ENCODE measurements at regions not wholly inside any gene's neighbourhood (a gene's known extent, or its start where the extent isn't known, plus 50 kb on each side); places are given as distances from the start of the nearest gene placed in this dataset.

DNA sequence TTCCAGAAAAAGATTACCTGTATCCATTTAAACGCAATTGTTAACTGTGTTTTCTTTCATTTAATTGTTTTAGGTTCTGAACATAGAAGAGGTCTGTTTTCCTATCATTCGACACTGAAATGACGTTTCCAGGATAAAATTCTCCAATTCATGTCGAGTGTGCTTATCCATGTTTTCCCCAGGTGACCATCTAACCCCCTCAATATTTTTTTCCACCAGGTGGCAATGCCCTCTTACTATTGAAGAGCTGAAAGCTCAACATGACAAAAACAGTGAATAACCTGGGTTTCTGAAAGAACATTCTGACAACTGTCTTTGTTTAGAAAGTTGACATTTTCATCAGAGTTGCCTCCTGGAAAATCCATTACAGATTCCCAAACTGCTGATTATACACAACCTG is 948.7 kb downstream of the KCNJ2 start:
- TF ChIP-seq, protein P1, sequence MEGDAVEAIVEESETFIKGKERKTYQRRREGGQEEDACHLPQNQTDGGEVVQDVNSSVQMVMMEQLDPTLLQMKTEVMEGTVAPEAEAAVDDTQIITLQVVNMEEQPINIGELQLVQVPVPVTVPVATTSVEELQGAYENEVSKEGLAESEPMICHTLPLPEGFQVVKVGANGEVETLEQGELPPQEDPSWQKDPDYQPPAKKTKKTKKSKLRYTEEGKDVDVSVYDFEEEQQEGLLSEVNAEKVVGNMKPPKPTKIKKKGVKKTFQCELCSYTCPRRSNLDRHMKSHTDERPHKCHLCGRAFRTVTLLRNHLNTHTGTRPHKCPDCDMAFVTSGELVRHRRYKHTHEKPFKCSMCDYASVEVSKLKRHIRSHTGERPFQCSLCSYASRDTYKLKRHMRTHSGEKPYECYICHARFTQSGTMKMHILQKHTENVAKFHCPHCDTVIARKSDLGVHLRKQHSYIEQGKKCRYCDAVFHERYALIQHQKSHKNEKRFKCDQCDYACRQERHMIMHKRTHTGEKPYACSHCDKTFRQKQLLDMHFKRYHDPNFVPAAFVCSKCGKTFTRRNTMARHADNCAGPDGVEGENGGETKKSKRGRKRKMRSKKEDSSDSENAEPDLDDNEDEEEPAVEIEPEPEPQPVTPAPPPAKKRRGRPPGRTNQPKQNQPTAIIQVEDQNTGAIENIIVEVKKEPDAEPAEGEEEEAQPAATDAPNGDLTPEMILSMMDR (IDR thresholded peaks at IDR 0.05; ENCODE audit: insufficient read depth, low read length, poor library complexity, severe bottlenecking): no peak
- TF ChIP-seq EZH2phosphoT487 (conservative IDR thresholded peaks at IDR 0.05; ENCODE audit: low read length): no peak
